OCI-LY3 (cell line): ENCODE measurements at regions not wholly inside any gene's neighbourhood (a gene's known extent, or its start where the extent isn't known, plus 50 kb on each side); places are given as distances from the start of the nearest gene placed in this dataset.

Source experiments
- CTCF ChIP-seq: fragments of 200-600, 300-600 bp; sonication (generic); IDR thresholded peaks from 2 replicates; pipeline ENCODE4 v1.5.1; 2014; ENCODE audit warnings: antibody characterized with exemption, low read length, low read depth
- EZH2phosphoT487 ChIP-seq: fragments of 200-600 bp; shearing (Covaris generic); IDR thresholded peaks from 2 replicates; pipeline ENCODE4 v1.6.1; 2018; ENCODE audit warnings: antibody characterized with exemption, mixed run types, low read depth

- TF ChIP-seq CTCF (no peak), EZH2phosphoT487 (no peak)
Measured at GRCh38 chr1:172821609-172822274, 162.8 kb downstream of the FASLG start.
